Chondrocyte (in vitro differentiated cells): ENCODE measurements at regions not wholly inside any gene's neighbourhood (a gene's known extent, or its start where the extent isn't known, plus 50 kb on each side); places are given as distances from the start of the nearest gene placed in this dataset.
"Not testable (repeated sequence)": the region's sequence is repeated elsewhere in the genome, so short reads cannot be mapped to it uniquely, and the experiment has no call there.

ENCODE experiments used
- DNase-seq: peaks from one replicate; pipeline ENCODE4 v3.0.0; 2021; ENCODE audit warnings: mixed read lengths, low spot score
- H3K27ac Mint-ChIP-seq: one replicate; pipeline ENCODE4 v1.8.0; 2021; ENCODE audit warnings: mild to moderate bottlenecking, moderate library complexity, mixed read lengths; ENCODE audit not compliant: unreplicated experiment
- H3K27me3 Mint-ChIP-seq: 2 replicates; pipeline ENCODE4 v1.8.0; 2021; ENCODE audit warnings: low read depth, mixed read lengths
- H3K36me3 Mint-ChIP-seq: 2 replicates; pipeline ENCODE4 v1.8.0; 2021; ENCODE audit warnings: low read depth, mixed read lengths
- H3K4me1 Mint-ChIP-seq: 2 replicates; pipeline ENCODE4 v1.8.0; 2021; ENCODE audit warnings: low read depth, mild to moderate bottlenecking, mixed read lengths
- H3K4me3 Mint-ChIP-seq: one replicate; pipeline ENCODE4 v1.8.0; 2021; ENCODE audit warnings: mild to moderate bottlenecking, moderate library complexity, mixed read lengths; ENCODE audit not compliant: unreplicated experiment
- H3K9me3 Mint-ChIP-seq: 2 replicates; pipeline ENCODE4 v1.8.0; 2021; ENCODE audit warnings: low read depth, mixed read lengths
- TF ChIP-seq, protein P1 (sequence below): fragments of 200-600 bp; sonication (generic); IDR thresholded peaks from 2 replicates; pipeline ENCODE4 v1.5.0; 2021; ENCODE audit warnings: antibody characterized with exemption, mild to moderate bottlenecking, moderate library complexity

DNA sequence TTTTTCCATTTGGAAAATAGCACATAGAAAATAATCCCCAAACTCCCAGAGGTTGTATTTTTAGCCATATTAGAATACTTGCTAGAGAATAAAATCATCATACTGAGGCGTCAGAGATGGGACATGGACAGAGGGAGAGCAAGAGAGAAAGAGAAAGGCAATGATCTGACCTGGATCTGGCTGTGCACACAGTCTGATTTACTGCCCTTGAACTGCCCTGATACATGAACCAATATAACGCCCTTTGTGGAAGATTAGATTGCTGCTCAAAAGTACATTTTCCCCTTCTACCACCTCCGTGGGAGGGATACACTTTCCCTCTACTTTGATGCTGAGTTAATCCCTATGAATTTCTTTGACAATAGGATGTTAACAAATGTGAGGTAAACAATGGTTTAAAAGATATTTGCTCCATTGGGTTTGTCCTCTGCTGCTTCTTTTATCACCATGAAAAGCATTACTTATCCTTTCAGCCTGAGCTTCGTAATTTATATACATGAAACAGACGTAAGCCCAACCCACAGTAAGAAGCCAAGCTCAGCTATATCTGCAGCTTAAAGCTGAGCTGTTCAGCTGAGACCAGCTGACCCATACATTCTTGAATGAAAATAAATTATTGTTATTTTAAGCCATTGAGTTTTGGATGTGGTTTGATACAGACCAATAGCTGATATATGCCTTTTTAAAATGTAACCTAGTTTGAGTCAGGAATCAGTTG, 1664.6 kb upstream of the CELF4 start:
- Mint-ChIP-seq H3K27me3 (no peaks in the 10 kb centered on the region), H3K4me3 (no peak overlapping the region), H3K27ac (no peak overlapping the region), H3K4me1 (no peaks in the 10 kb centered on the region), H3K9me3 (peaks cover 5% of the 10 kb centered on the region), H3K36me3 (no peaks in the 10 kb centered on the region)
- TF ChIP-seq, protein P1, sequence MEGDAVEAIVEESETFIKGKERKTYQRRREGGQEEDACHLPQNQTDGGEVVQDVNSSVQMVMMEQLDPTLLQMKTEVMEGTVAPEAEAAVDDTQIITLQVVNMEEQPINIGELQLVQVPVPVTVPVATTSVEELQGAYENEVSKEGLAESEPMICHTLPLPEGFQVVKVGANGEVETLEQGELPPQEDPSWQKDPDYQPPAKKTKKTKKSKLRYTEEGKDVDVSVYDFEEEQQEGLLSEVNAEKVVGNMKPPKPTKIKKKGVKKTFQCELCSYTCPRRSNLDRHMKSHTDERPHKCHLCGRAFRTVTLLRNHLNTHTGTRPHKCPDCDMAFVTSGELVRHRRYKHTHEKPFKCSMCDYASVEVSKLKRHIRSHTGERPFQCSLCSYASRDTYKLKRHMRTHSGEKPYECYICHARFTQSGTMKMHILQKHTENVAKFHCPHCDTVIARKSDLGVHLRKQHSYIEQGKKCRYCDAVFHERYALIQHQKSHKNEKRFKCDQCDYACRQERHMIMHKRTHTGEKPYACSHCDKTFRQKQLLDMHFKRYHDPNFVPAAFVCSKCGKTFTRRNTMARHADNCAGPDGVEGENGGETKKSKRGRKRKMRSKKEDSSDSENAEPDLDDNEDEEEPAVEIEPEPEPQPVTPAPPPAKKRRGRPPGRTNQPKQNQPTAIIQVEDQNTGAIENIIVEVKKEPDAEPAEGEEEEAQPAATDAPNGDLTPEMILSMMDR: no peak
- DNase-seq: no peak

DNA sequence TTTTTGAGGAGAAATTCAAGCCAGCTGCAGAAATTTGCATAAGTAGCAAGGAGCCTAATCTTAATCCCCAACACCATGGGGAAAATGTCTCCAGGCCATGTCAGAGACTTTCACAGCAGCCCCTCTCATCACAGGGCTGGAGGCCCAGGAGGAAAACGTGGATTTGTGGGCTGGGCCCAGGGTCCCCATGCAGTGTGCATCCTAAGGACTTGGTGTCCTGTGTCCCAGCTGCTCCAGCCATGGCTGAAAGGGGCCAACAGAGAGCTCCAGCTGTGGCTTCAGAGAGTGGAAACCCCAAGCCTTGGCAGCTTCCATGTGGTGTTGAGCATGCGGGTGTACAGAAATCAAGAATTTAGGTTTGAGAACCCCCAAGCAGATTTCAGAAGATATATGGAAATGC, 1662.2 kb upstream of the CELF4 start:
- H3K27ac Mint-ChIP-seq, H3K27me3 Mint-ChIP-seq, DNase-seq, H3K4me1 Mint-ChIP-seq, H3K4me3 Mint-ChIP-seq, H3K9me3 Mint-ChIP-seq, H3K36me3 Mint-ChIP-seq: not testable (repeated sequence)

DNA sequence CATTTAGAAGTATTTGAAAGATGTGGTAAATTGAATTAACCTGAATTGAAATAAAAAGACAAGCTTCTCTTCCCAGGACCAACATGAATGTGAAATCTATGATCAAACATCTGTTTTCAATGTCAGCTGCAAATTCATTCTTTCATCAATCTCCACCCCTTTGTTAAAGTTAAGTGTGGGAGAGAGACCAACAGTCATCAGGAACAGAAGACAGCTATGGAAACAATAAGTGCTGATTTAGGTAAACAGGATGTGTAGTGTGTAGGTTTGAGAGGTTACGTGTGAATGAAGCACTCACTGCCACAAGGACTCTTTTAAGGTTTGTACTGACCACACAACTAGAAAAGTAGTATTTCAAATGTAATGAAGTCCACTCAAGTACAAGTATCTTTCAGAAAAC, 1659.8 kb upstream of the CELF4 start:
- Mint-ChIP-seq H3K36me3 (no peaks in the 10 kb centered on the region), H3K4me1 (no peaks in the 10 kb centered on the region), H3K4me3 (no peak overlapping the region), H3K27ac (no peak overlapping the region), H3K9me3 (no peaks in the 10 kb centered on the region), H3K27me3 (no peaks in the 10 kb centered on the region)
- TF ChIP-seq, protein P1: no peak
- no peak for DNase-seq

DNA sequence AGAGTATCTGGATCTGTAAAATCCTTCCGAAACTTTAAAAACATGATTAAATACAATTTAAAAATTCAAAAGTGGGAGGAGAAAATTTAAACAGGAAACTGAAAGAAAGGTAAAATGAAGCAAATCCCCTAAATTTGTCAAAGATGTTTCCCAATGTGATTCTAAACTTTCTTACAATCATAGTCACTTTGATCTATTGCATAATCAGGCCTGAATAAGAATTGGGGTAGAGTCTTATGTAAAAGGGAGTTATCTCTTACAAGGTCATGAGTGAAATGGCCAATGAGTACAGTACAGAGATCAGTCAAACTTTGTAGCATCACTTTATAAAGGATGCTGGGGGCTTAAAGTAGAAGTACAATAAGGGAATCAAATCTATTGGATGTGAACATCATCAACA, 1657.7 kb upstream of the CELF4 start:
- Mint-ChIP-seq H3K36me3 (no peaks in the 10 kb centered on the region), H3K27me3 (no peaks in the 10 kb centered on the region), H3K4me3 (no peak overlapping the region), H3K9me3 (no peaks in the 10 kb centered on the region), H3K4me1 (no peaks in the 10 kb centered on the region), H3K27ac (no peak overlapping the region)
- no peak for DNase-seq
- TF ChIP-seq, protein P1: no peak

DNA sequence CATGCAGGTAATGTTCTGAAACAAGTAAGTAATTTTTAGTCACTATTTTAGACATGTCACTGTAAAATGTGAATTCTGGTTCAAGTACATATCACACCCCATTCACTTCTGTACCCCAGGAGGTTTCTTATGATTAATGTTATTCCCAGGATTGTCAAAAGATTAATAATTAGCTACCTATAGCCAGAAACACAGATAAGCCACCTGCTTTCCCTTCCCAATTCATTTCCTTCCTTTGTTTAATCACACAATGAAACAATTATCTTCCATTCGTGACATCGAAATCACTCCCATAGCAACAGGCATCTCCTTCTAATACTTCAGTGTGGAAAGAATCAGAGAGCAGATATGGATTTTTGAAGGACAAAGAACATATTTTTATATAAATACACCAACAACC, 1650.3 kb upstream of the CELF4 start:
- H3K27ac Mint-ChIP-seq: no peak overlapping the region
- H3K36me3 Mint-ChIP-seq: peaks cover 2% of the 10 kb centered on the region
- TF ChIP-seq, protein P1: no peak
- DNase-seq: no peak
- H3K4me3 Mint-ChIP-seq: no peak overlapping the region
- H3K27me3 Mint-ChIP-seq: no peaks in the 10 kb centered on the region
- H3K9me3 Mint-ChIP-seq: peaks cover 18% of the 10 kb centered on the region
- H3K4me1 Mint-ChIP-seq: no peaks in the 10 kb centered on the region

DNA sequence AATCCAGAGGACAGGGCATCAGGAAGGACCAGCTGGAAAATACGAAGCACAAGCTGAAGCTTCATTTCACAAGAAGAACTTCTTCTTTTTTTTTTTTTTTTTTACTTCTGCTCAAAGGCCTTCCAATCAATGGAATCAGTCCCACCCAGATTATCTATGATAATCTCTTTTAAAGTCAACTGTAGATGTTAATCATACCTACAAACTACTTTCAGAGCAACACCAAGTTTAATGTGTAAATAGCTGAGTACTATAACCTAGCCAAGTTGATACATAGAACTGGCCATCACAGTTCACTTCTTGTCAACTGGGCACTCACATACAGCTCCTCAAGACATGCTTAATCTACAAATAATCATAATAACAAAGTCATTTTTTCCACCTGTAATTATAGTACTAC, 1645.9 kb upstream of the CELF4 start:
- H3K4me1 Mint-ChIP-seq: no peaks in the 10 kb centered on the region
- H3K9me3 Mint-ChIP-seq: peaks cover 20% of the 10 kb centered on the region
- no peak for DNase-seq
- H3K4me3 Mint-ChIP-seq: no peak overlapping the region
- TF ChIP-seq, protein P1: no peak
- peaks cover 2% of the 10 kb centered on the region for H3K36me3 Mint-ChIP-seq
- no peaks in the 10 kb centered on the region for H3K27me3 Mint-ChIP-seq
- no peak overlapping the region for H3K27ac Mint-ChIP-seq
